ENCODE measurements at regions not wholly inside any gene's neighbourhood (a gene's known extent, or its start where the extent isn't known, plus 50 kb on each side); places are given as distances from the start of the nearest gene placed in this dataset.
"Not testable (repeated sequence)": the region's sequence is repeated elsewhere in the genome, so short reads cannot be mapped to it uniquely, and the experiment has no call there.

GRCh38 chr6:79431537-79431933, 105.7 kb downstream of the LCA5 start:
- no peak for DNase-seq

GRCh38 chr6:79430913-79431536, 106.2 kb downstream of the LCA5 start:
- DNase-seq = no peak

- DNase-seq = peak; percentile 7
Observed at GRCh38 chr6:79427721-79428120, 109.5 kb downstream of the LCA5 start.

- DNase-seq = no peak
Observed at GRCh38 chr6:79426625-79427278, 110.5 kb downstream of the LCA5 start.

- no peak for DNase-seq
Observed at GRCh38 chr6:79425589-79426311, 111.5 kb downstream of the LCA5 start.

- DNase-seq = no peak
Observed at GRCh38 chr6:79423216-79423615, 114.0 kb downstream of the LCA5 start.

- DNase-seq = no peak
Observed at GRCh38 chr6:79422666-79423065, 114.6 kb downstream of the LCA5 start.

- DNase-seq = peak; percentile 89
Observed at GRCh38 chr6:79421707-79422484, 115.3 kb downstream of the LCA5 start.

GRCh38 chr6:79421001-79421411, 116.2 kb downstream of the LCA5 start:
- DNase-seq = peak; percentile 33

GRCh38 chr6:79420054-79420453, 117.2 kb downstream of the LCA5 start:
- DNase-seq = peak; percentile 8

- no peak for DNase-seq
Observed at GRCh38 chr6:79416931-79417330, 120.3 kb downstream of the LCA5 start.

GRCh38 chr6:79413562-79414002, 123.6 kb downstream of the LCA5 start:
- no peak for DNase-seq

GRCh38 chr6:79410806-79411205, 126.4 kb downstream of the LCA5 start:
- no peak for DNase-seq

GRCh38 chr6:79408256-79408974, 128.8 kb downstream of the LCA5 start:
- DNase-seq = no peak

GRCh38 chr6:79404677-79405076, 132.6 kb downstream of the LCA5 start:
- no peak for DNase-seq

- DNase-seq = no peak
Observed at GRCh38 chr6:79404261-79404660, 133.0 kb downstream of the LCA5 start.

GRCh38 chr6:79403563-79403962, 133.7 kb downstream of the LCA5 start:
- no peak for DNase-seq

GRCh38 chr6:79403086-79403485, 134.1 kb downstream of the LCA5 start:
- no peak for DNase-seq

- DNase-seq = no peak
Observed at GRCh38 chr6:79399499-79399898, 137.7 kb downstream of the LCA5 start.

GRCh38 chr6:79398617-79399016, 138.6 kb downstream of the LCA5 start:
- not testable (repeated sequence) for DNase-seq

GRCh38 chr6:79396625-79397024, 140.6 kb downstream of the LCA5 start:
- DNase-seq = no peak

- DNase-seq = no peak
Observed at GRCh38 chr6:79394690-79395089, 142.5 kb downstream of the LCA5 start.

- DNase-seq = no peak
Observed at GRCh38 chr6:79392094-79392493, 145.1 kb downstream of the LCA5 start.

All from kidney glomerular epithelial cell (primary cell).